GM19035 (cell line): ENCODE measurements at regions not wholly inside any gene's neighbourhood (a gene's known extent, or its start where the extent isn't known, plus 50 kb on each side); places are given as distances from the start of the nearest gene placed in this dataset.

Experiments used
- ATAC-seq: cut with Tn5 transposase; IDR thresholded peaks from one replicate; pipeline ENCODE4 v1.9.1; 2021; ENCODE audit not compliant: unreplicated experiment

- ATAC-seq, result no peak
Measured at GRCh38 chr22:47564651-47565434, 802.4 kb downstream of the TBC1D22A start.

GRCh38 chr22:47564158-47564450 lies 801.7 kb downstream of the TBC1D22A start:
- no peak for ATAC-seq

- ATAC-seq, result no peak
Measured at GRCh38 chr22:47563406-47564157, 801.1 kb downstream of the TBC1D22A start.

- ATAC-seq, result no peak
Measured at GRCh38 chr22:47561766-47562165, 799.3 kb downstream of the TBC1D22A start.

GRCh38 chr22:47561115-47561675 lies 798.7 kb downstream of the TBC1D22A start:
- ATAC-seq, result no peak

GRCh38 chr22:47558828-47559700 lies 796.6 kb downstream of the TBC1D22A start:
- ATAC-seq, result no peak

- ATAC-seq, result no peak
Measured at GRCh38 chr22:47556473-47556872, 794.0 kb downstream of the TBC1D22A start.

GRCh38 chr22:47553436-47553835 lies 791.0 kb downstream of the TBC1D22A start:
- ATAC-seq, result no peak

- no peak for ATAC-seq
Measured at GRCh38 chr22:47552541-47553205, 790.2 kb downstream of the TBC1D22A start.

- no peak for ATAC-seq
Measured at GRCh38 chr22:47552024-47552423, 789.6 kb downstream of the TBC1D22A start.

GRCh38 chr22:47551431-47551775 lies 789.0 kb downstream of the TBC1D22A start:
- no peak for ATAC-seq

- no peak for ATAC-seq
Measured at GRCh38 chr22:47550524-47551430, 788.3 kb downstream of the TBC1D22A start.

GRCh38 chr22:47549741-47550340 lies 787.4 kb downstream of the TBC1D22A start:
- ATAC-seq, result no peak

- ATAC-seq, result no peak
Measured at GRCh38 chr22:47548953-47549740, 786.7 kb downstream of the TBC1D22A start.

GRCh38 chr22:47547881-47548650 lies 785.6 kb downstream of the TBC1D22A start:
- no peak for ATAC-seq

- no peak for ATAC-seq
Measured at GRCh38 chr22:47547239-47547661, 784.8 kb downstream of the TBC1D22A start.

GRCh38 chr22:47544696-47545095 lies 782.2 kb downstream of the TBC1D22A start:
- no peak for ATAC-seq

- ATAC-seq, result no peak
Measured at GRCh38 chr22:47543447-47543846, 781.0 kb downstream of the TBC1D22A start.
